DMS114 treated with DMSO at 0.1 percent for 48 hours (cell line): ENCODE measurements at regions not wholly inside any gene's neighbourhood (a gene's known extent, or its start where the extent isn't known, plus 50 kb on each side); places are given as distances from the start of the nearest gene placed in this dataset.

Experiments
- DNase-seq: peaks from one replicate; lab custom pipeline; 2025; ENCODE audit not compliant: unreplicated experiment; lab: John Stamatoyannopoulos, UW

- DNase-seq: no peak
Observed at GRCh38 chr9:106581973-106582372, 281.0 kb upstream of the ZNF462 start.

GRCh38 chr9:106583751-106584150, 279.2 kb upstream of the ZNF462 start:
- no peak for DNase-seq

GRCh38 chr9:106587042-106587441, 275.9 kb upstream of the ZNF462 start:
- no peak for DNase-seq

GRCh38 chr9:106588626-106589025, 274.3 kb upstream of the ZNF462 start:
- no peak for DNase-seq

GRCh38 chr9:106590759-106591505, 272.0 kb upstream of the ZNF462 start:
- no peak for DNase-seq

GRCh38 chr9:106593201-106593600, 269.8 kb upstream of the ZNF462 start:
- DNase-seq: no peak

- no peak for DNase-seq
Observed at GRCh38 chr9:106596984-106597383, 266.0 kb upstream of the ZNF462 start.

GRCh38 chr9:106600955-106601560, 261.9 kb upstream of the ZNF462 start:
- DNase-seq: no peak

GRCh38 chr9:106602344-106602743, 260.6 kb upstream of the ZNF462 start:
- no peak for DNase-seq

GRCh38 chr9:106613250-106613737, 249.7 kb upstream of the ZNF462 start:
- no peak for DNase-seq

- no peak for DNase-seq
Observed at GRCh38 chr9:106615118-106615889, 247.7 kb upstream of the ZNF462 start.

GRCh38 chr9:106616026-106616425, 246.9 kb upstream of the ZNF462 start:
- no peak for DNase-seq

GRCh38 chr9:106616851-106617345, 246.1 kb upstream of the ZNF462 start:
- DNase-seq: no peak

GRCh38 chr9:106619211-106619610, 243.8 kb upstream of the ZNF462 start:
- no peak for DNase-seq

- no peak for DNase-seq
Observed at GRCh38 chr9:106620081-106620480, 242.9 kb upstream of the ZNF462 start.

- no peak for DNase-seq
Observed at GRCh38 chr9:106620866-106621265, 242.1 kb upstream of the ZNF462 start.

- no peak for DNase-seq
Observed at GRCh38 chr9:106621313-106622163, 241.4 kb upstream of the ZNF462 start.

- no peak for DNase-seq
Observed at GRCh38 chr9:106622164-106622487, 240.8 kb upstream of the ZNF462 start.

GRCh38 chr9:106623558-106623957, 239.4 kb upstream of the ZNF462 start:
- no peak for DNase-seq

GRCh38 chr9:106625259-106625789, 237.6 kb upstream of the ZNF462 start:
- no peak for DNase-seq

GRCh38 chr9:106626936-106627335, 236.0 kb upstream of the ZNF462 start:
- DNase-seq: no peak
